PC-9 (cell line): ENCODE measurements at regions not wholly inside any gene's neighbourhood (a gene's known extent, or its start where the extent isn't known, plus 50 kb on each side); places are given as distances from the start of the nearest gene placed in this dataset.

Source experiments
- EZH2 ChIP-seq: fragments of 200-600 bp; sonication (generic); IDR thresholded peaks from 2 replicates; pipeline ENCODE4 v1.8.0; 2017; ENCODE audit warnings: antibody characterized with exemption, low read depth
- TF ChIP-seq, protein P1 (sequence below): fragments of 200-600 bp; sonication (generic); conservative IDR thresholded peaks from 2 replicates; pipeline ENCODE4 v1.6.1; 2017; ENCODE audit warnings: mixed run types, antibody characterized with exemption, mild to moderate bottlenecking, moderate library complexity

DNA sequence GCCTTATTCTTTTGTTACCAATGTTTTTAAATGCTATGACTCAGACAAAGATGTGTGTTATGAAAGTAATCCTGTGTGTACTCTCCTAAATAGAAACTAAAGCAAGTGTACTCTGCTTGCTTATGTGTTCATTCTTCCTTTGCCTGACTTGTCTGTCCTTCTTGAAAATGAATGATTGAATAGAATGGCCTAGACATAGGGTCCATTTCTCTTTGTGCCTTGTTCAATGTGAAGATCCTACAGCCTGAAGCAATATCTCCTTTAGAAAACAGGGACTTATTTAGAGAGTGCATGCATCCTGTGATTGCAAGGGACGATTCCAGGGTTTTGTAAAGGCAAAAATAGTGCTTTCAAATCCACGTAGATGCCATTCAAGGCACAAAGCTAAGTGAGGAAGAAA is 343.6 kb upstream of the TACR3 start:
- TF ChIP-seq, protein P1, sequence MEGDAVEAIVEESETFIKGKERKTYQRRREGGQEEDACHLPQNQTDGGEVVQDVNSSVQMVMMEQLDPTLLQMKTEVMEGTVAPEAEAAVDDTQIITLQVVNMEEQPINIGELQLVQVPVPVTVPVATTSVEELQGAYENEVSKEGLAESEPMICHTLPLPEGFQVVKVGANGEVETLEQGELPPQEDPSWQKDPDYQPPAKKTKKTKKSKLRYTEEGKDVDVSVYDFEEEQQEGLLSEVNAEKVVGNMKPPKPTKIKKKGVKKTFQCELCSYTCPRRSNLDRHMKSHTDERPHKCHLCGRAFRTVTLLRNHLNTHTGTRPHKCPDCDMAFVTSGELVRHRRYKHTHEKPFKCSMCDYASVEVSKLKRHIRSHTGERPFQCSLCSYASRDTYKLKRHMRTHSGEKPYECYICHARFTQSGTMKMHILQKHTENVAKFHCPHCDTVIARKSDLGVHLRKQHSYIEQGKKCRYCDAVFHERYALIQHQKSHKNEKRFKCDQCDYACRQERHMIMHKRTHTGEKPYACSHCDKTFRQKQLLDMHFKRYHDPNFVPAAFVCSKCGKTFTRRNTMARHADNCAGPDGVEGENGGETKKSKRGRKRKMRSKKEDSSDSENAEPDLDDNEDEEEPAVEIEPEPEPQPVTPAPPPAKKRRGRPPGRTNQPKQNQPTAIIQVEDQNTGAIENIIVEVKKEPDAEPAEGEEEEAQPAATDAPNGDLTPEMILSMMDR, result no peak
- TF ChIP-seq EZH2, result no peak
